ENCODE measurements at regions not wholly inside any gene's neighbourhood (a gene's known extent, or its start where the extent isn't known, plus 50 kb on each side); places are given as distances from the start of the nearest gene placed in this dataset.
"Not testable (repeated sequence)": the region's sequence is repeated elsewhere in the genome, so short reads cannot be mapped to it uniquely, and the experiment has no call there.

DNA sequence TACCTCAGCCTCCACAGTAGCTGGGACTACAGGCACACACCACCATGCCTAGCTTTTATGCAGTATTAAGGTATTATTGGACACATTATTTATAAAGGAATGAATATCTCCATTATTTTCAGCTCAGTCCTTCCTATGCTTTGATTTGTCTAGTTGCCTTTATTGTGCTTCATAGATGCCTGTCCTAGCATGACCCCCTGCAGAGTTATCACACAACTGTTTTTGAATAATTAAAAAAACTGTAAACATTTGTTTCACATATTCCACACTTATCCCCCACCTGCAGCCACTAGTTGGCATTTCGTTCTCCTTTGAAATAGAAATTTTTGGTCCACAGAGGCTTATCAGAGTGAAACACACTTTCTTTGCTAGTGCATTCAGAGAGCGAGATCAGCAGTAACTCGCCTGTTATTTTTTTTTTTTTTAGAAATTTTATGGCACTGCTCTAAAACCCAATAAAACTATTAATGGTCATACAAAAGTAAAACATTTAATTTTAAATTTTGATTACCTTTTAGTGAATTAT is 151.8 kb upstream of the RASA1 start:
- no peak for DNase-seq

DNA sequence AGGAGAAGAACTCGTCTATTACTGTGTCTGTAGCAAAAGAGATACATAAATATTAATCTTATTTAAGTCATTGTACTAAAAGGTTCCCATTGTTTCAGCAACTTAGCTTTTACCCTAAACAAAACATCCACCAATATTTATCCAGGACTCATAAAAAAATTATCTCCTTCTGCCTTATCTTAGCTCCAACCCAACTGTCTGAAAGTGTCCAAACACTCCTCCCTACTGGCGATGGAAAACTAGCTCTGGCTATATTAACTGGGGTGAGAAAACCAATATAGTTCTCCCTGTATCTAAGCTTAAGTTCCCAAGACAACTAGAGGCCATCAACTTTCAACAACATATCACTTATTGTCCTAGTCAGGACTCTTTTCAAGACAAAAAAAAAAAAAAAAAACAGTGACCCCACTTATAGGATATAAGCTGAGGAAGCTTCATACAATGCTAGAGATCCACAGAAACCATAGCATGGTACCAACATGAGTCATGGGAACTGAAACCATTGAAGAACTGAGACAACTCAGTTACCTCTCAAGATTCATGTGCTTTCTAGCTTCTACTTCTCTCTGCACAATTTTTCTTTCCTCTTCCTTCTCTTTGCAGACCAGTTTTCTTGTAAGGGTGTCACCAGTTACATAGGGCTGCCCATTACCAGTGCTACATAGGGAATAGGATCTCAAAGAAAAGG is 150.7 kb upstream of the RASA1 start:
- DNase-seq = no peak

- DNase-seq = no peak
Observed at GRCh38 chr5:87119588-87119987, 148.1 kb upstream of the RASA1 start.

GRCh38 chr5:87120518-87121303 is 147.0 kb upstream of the RASA1 start:
- peak; percentile 72 for DNase-seq

DNA sequence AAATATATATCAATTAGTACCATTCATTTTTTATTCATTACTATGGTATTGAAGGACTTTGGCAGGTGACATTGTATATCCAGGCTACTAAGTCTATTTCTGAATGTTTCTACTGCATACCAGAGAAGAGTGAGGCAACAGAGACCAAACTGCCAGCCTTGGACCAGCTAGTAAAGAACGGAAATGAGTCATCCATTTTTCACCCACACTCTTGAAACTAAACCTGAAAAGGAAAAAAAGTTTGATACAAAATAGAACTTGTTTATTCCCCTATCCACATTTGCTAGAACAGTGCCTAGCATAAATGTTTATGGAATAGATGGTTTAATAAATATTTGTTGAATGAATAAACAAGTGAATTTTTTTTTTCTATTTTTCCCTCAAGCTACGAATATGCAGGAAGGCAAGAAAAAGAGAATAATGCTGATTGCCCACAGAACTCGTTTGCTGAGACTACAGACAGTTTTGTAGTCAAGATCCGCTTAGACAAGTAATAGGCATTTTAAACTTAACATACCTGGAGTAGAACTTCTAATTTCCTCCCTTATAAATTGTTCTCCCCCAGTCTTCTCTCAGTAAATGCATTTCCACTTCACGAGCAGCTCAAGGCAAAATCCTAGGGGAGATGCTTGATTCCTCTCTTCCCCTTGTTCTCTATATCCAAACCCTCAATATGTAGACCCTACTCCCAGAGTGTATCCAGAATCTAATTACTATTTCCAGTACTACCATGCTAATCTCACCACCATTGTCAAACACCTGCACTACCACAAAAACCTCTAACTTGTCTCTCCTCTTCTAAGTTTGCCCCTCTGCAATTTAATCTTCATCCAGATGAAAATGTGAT is 146.2 kb upstream of the RASA1 start:
- peak; percentile 69 for DNase-seq

DNA sequence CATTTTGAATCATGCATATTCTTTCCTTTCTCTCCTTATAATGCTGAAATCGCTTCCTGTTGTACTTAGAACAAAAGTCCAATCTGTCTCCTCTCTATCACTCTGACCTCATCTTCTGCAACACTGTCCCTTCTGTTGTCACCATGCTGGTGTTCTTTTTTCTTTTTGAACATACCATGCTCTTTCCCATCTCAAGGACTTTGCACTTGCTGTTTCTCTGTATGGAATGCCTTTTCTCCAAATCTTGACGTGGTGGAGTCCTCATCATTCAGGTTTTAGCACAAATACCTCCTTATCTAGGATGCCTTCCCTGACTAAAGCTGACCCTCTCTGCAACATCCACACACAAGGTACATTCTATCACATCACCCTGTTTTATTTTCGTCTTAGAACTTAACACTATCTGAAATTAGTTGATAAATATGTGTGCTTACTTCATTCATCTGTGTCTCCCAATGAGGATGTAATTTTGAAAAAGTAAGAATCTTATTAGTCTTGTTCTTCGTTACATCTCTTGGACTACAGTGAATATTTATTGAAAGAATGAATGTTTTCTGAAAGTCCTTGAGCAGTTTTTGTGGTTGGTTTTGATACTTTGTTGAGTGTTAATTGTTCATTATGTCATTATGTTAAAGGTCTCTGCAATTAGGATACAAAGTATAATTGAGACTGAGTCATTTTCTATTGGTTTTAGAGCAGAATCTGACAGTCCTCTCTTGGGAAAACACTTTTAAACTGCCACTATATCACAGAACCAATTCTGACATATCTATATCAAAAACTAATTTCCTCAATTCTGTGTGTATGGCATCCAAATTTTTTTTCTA is 145.3 kb upstream of the RASA1 start:
- no peak for DNase-seq

DNA sequence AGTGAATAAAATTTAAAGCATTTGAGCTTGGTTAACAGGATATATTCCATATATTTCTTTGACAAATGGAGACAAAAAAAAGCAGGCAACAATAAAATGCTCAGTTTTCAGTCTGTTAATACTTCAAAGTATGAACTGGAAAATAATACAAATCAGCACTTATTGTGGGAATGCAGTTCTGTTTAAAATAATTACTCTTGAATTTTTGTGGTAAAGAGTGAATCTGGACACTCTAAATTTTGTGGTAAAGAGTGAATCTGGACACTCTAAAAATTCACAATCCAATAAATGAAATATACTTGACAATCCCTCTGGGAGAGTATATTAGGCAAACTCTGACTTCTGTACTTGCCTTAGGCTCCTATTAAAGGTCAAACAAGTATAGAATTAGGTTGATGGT is 141.9 kb upstream of the RASA1 start:
- DNase-seq = no peak

DNA sequence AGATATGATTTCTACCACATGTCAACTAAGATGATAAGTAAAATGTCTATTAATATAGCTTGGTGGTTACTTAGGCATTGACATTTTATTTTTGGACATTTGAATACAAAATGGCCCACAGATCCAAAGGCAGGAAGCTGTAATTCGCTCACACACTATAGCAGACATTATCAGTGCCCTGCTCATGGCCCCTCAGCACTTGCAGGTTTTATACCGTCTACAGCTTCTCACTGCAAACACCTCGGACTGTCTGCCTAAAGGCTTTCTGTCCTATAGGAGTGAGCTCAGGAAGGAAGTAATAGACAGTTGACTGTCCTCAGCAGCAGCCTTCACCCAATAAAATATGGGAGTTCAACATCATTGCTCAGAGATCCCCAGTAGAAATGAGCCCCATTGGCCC is 140.8 kb upstream of the RASA1 start:
- DNase-seq = no peak

- DNase-seq = peak; percentile 1
Observed at GRCh38 chr5:87127426-87127825, 140.3 kb upstream of the RASA1 start.

DNA sequence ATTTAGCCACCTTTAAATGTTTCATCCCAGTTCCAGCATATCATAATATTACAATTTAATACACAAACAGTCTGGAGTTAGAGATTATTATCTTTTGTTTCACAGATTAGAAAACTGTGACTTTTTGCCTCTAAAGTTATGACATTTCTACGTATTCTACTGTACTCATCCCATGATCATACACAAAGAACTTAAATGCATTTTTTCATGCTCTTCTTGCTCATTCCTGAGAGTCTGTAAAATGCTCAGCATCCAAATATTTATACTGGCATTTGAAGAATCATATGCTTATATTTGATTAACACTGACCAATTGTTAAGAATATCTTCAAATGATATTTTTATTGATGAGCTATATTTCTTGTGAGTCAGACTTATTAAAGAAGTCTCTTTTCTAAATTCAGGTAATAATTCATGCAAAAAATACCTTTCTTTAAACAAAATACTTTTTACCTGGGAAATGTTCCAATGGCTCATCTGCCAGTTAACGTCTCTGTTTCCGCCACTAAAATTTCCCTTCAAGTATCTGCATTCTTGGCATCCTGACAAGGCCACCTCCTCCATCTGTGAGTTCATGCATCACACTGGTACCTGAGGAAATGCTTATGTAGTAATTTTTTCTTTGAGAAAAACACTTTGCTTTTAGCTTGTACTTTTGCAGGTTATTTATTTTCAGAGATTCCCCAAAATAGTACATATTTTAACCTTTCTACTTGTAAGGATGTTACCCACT is 139.6 kb upstream of the RASA1 start:
- no peak for DNase-seq

DNA sequence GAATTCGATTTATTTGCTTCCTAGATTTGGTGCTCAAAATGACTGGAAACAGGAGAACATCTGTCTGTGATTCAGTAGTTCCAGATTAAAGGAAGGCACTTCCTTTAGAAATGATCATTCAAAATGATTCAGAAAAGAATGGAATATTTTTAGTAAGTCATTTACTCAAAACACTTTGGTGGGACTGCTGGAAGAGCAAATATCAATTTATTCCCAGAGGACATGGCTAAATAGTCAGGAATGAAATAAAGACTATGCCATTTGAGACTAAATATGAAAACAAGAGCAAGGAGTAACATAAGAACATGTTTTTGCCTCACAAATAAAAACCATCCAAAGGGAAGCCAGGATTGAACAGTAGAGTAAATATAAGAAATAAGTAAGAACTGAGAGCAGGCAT is 138.6 kb upstream of the RASA1 start:
- no peak for DNase-seq

- no peak for DNase-seq
Observed at GRCh38 chr5:87132696-87133095, 135.0 kb upstream of the RASA1 start.

- not testable (repeated sequence) for DNase-seq
Observed at GRCh38 chr5:87134513-87134912, 133.2 kb upstream of the RASA1 start.

- no peak for DNase-seq
Observed at GRCh38 chr5:87136096-87136495, 131.6 kb upstream of the RASA1 start.

- DNase-seq = no peak
Observed at GRCh38 chr5:87136733-87137132, 130.9 kb upstream of the RASA1 start.

DNA sequence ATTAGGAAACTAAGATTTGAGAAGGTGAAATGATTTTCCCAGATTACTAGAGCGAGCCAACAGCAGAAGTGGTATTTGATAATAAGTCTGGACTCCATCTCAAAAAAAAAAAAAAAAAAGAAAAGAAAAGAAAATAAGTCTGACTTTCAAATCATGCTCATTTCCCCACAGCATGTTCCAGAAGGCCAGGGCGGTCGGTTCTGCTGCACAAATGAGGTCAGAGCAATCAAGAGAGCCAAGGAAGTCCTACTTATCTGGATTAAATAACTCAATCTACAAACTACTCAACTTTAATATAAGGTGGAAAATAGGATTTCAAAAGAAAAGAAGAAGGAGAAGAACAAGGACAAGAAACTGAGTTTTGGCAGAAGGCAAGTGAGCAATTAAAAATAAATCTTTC is 130.4 kb upstream of the RASA1 start:
- no peak for DNase-seq

DNA sequence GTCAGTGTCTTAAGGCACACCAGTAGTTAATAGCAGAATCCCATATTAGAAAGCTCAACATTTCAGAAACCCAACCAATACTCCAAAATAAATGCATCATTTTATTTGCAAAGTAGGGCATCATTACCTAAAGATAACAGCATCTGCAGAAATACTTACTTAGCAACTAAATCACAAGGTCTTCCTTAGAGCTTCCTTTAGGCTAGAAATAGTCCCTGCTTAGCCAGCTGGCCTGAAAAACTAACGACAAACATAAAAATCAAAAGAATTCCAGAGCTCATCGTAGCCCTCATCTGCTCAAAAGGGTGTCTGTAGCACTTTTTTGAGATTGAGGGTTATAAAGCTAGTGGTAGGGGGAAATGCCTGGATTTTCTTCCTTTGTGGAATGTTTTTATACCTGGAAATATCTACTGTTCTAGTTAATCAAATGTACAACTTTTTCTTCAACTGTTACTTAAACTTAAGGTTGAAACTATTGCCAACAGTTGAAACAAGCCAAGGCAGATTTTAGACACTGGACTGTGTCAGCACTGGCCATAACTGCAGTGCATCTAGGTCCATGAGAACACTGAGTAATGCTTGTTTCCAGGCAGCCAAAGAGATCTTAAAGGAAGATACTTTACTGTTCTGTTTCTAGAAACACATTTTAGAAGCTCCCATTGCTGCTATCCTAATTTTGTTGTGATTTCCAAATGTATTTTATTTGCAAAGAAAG is 129.4 kb upstream of the RASA1 start:
- no peak for DNase-seq

DNA sequence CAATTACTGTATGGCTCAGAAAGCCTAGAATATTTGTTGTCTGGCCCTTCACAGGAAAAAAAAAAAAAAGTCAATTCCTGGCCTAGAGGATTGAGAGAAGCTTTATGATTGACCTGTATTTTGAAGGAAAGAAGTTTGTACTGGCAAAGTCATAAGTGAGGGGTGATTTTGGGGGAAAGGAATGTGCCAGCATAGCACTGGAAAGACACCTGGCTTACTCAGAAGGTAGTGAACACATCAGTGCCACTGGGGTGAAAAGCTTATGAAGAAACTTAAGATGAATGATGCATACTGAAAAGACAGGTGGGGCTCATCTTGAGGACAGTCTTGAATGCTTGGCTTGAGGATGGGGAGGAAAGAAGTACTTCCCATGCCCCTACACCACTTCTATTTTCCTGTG is 127.9 kb upstream of the RASA1 start:
- DNase-seq = no peak

DNA sequence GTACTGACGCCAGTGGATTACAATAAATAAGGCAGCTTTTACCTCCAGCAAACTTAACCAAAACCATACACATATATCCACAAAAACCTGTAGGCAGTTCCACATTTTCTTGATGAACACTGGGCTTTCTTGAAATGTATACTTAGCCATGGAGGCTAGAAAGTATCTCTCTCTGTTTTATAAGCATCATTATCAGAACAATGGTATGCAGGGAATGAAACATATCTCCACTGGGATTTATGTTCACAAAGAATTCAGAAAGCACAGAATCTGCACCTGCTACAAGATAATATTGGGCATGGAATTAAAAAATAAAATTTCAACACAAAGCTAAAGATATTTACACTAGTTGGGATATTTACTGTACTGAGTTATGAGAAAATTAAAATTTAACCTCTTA is 126.1 kb upstream of the RASA1 start:
- DNase-seq = no peak

GRCh38 chr5:87145853-87146252 is 121.8 kb upstream of the RASA1 start:
- DNase-seq = peak; percentile 7

DNA sequence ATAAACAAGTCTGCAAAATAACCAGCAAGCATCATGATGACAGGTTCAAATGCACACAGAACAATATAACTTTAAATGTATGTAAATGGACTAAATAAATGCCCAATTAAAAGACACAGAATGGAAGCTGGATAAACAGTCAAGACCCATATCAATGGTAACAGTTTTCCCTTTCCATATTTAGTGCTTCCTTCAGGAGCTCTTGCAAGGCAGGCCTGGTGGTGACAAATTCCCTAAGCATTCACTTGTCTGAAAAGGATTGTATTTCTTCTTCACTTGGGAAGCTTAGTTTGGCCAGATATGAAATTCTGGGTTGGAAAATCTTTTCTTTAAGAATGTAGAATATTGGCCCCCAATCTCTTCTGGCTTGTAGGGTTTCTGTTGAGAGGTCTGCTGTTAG is 120.2 kb upstream of the RASA1 start:
- DNase-seq = no peak

Measured in amniotic stem cell (primary cell).